ENCODE measurements at regions not wholly inside any gene's neighbourhood (a gene's known extent, or its start where the extent isn't known, plus 50 kb on each side); places are given as distances from the start of the nearest gene placed in this dataset.

- POLR2A ChIA-PET, result interaction anchor here (0.8 kb wide), 1 partner anchor 427 kb away, joined by 5 read pairs; no protein-coding TSS in a partner anchor
- no peak for TF ChIP-seq TCF7L2 (IDR thresholded peaks at IDR 0.05; ENCODE audit: low read depth, low read length)
- no peak for TF ChIP-seq POLR2AphosphoS5 (IDR thresholded peaks at IDR 0.05; ENCODE audit: low read depth, low read length)
- TF ChIP-seq CTCF (IDR thresholded peaks at IDR 0.05), result no peak
- no peak for TF ChIP-seq REST (IDR thresholded peaks at IDR 0.05; ENCODE audit: insufficient read depth in 1 of 2, low read depth in 2 of 2, low read length in 1 of 2)
- BruUV-seq (replicated peaks), result no TSS peak
Observed at GRCh38 chr6:22015944-22016343, 280.9 kb downstream of the PRL start.

GRCh38 chr6:22017272-22017671 lies 279.6 kb downstream of the PRL start:
- TF ChIP-seq TCF7L2 (IDR thresholded peaks at IDR 0.05; ENCODE audit: low read depth, low read length) (no peak), CTCF (IDR thresholded peaks at IDR 0.05) (no peak), POLR2AphosphoS5 (IDR thresholded peaks at IDR 0.05; ENCODE audit: low read depth, low read length) (no peak)
- Histone ChIP-seq H3K27ac (ENCODE audit: low read length) (no peak overlapping the region), H3K4me1 (ENCODE audit: control insufficient read depth, insufficient read depth, low read length) (no peaks in the 10 kb centered on the region; the same call in 1 of the 2 replicates), H3K27me3 (ENCODE audit: control insufficient read depth, insufficient read depth, low read length) (no peaks in the 10 kb centered on the region), H3K4me3 (ENCODE audit: low read depth in 2 of 2, low read length in 2 of 2) (no peak overlapping the region), H3K9me3 (ENCODE audit: control insufficient read depth, insufficient read depth, low read depth, low read length) (no peaks in the 10 kb centered on the region), H3K36me3 (ENCODE audit: control insufficient read depth, insufficient read depth, low read length) (no peaks in the 10 kb centered on the region)
- ATAC-seq (no peak), DNase-seq (ENCODE audit: low read depth, low spot score) (no peak)
- in situ Hi-C loops (cut with HindIII; ENCODE audit: low pct_unique_long_range_greater_than_20kb, low sequenced_read_pairs), result no loop called here
- POLR2A ChIA-PET, result interaction anchor here (0.7 kb wide), 1 partner anchor 242 kb away, joined by 3 read pairs; no protein-coding TSS in a partner anchor
- CTCF ChIA-PET, result no interaction called here
- intact Hi-C loops (cut with micrococcal nuclease; ENCODE audit: unreplicated experiment), result no loop called here
- no TSS peak for BruUV-seq (replicated peaks)

More at GRCh38 chr6:22015944-22016343, 280.9 kb downstream of the PRL start:
- no peak overlapping the region for H3K4me3 ChIP-seq (ENCODE audit: low read depth in 2 of 2, low read length in 2 of 2)
- CTCF ChIA-PET, result interaction anchor here (0.7 kb wide), 1 partner anchor 244 kb away, joined by 6 read pairs; no protein-coding TSS in a partner anchor
- in situ Hi-C loops (cut with HindIII; ENCODE audit: low pct_unique_long_range_greater_than_20kb, low sequenced_read_pairs), result no loop called here
- no peak for DNase-seq (ENCODE audit: low read depth, low spot score)
- H3K4me1 ChIP-seq (ENCODE audit: control insufficient read depth, insufficient read depth, low read length), result no peaks in the 10 kb centered on the region; the same call in 1 of the 2 replicates
- H3K27ac ChIP-seq (ENCODE audit: low read length), result no peak overlapping the region
- no peaks in the 10 kb centered on the region for H3K27me3 ChIP-seq (ENCODE audit: control insufficient read depth, insufficient read depth, low read length)
- H3K36me3 ChIP-seq (ENCODE audit: control insufficient read depth, insufficient read depth, low read length), result no peaks in the 10 kb centered on the region
- intact Hi-C loops (cut with micrococcal nuclease; ENCODE audit: unreplicated experiment), result no loop called here
- H3K9me3 ChIP-seq (ENCODE audit: control insufficient read depth, insufficient read depth, low read depth, low read length), result no peaks in the 10 kb centered on the region
- ATAC-seq, result no peak

- in situ Hi-C loops (cut with HindIII; ENCODE audit: low pct_unique_long_range_greater_than_20kb, low sequenced_read_pairs), result no loop called here
- POLR2A ChIA-PET, result no interaction called here
- no peak for DNase-seq (ENCODE audit: low read depth, low spot score)
Observed at GRCh38 chr6:22017766-22018165, 279.1 kb downstream of the PRL start.

More at GRCh38 chr6:22017766-22018165, 279.1 kb downstream of the PRL start:
- intact Hi-C loops (cut with micrococcal nuclease; ENCODE audit: unreplicated experiment), result no loop called here
- Histone ChIP-seq H3K27me3 (ENCODE audit: control insufficient read depth, insufficient read depth, low read length) (no peaks in the 10 kb centered on the region), H3K4me1 (ENCODE audit: control insufficient read depth, insufficient read depth, low read length) (no peaks in the 10 kb centered on the region; the same call in 1 of the 2 replicates), H3K4me3 (ENCODE audit: low read depth in 2 of 2, low read length in 2 of 2) (no peak overlapping the region), H3K9me3 (ENCODE audit: control insufficient read depth, insufficient read depth, low read depth, low read length) (no peaks in the 10 kb centered on the region), H3K27ac (ENCODE audit: low read length) (no peak overlapping the region), H3K36me3 (ENCODE audit: control insufficient read depth, insufficient read depth, low read length) (no peaks in the 10 kb centered on the region)
- TF ChIP-seq REST (IDR thresholded peaks at IDR 0.05; ENCODE audit: insufficient read depth in 1 of 2, low read depth in 2 of 2, low read length in 1 of 2), result no peak
- TF ChIP-seq TCF7L2 (IDR thresholded peaks at IDR 0.05; ENCODE audit: low read depth, low read length), result no peak
- TF ChIP-seq CTCF (IDR thresholded peaks at IDR 0.05), result no peak
- no peak for TF ChIP-seq SIN3A (IDR thresholded peaks at IDR 0.05; ENCODE audit: borderline replicate concordance, insufficient read depth, low read depth, low read length)
- no peak for TF ChIP-seq POLR2AphosphoS5 (IDR thresholded peaks at IDR 0.05; ENCODE audit: low read depth, low read length)
- BruUV-seq (replicated peaks), result no TSS peak
- ATAC-seq, result no peak
- CTCF ChIA-PET, result no interaction called here
